Activated CD4-positive, alpha-beta T cell treated with anti-CD3 and anti-CD28 coated beads, Interleukin-2, Interleukin-4, amounts not matched to agents 100 ng/mL and 50 ng/mL, durations not matched to agents 16 hours and 8 hours (primary cell): ENCODE measurements at regions not wholly inside any gene's neighbourhood (a gene's known extent, or its start where the extent isn't known, plus 50 kb on each side); places are given as distances from the start of the nearest gene placed in this dataset.
"Not testable (repeated sequence)": the region's sequence is repeated elsewhere in the genome, so short reads cannot be mapped to it uniquely, and the experiment has no call there.

Source experiments
- DNase-seq: peaks from one replicate; pipeline ENCODE4 v3.0.0-alpha.2; 2020; ENCODE audit warnings: low spot score

DNA sequence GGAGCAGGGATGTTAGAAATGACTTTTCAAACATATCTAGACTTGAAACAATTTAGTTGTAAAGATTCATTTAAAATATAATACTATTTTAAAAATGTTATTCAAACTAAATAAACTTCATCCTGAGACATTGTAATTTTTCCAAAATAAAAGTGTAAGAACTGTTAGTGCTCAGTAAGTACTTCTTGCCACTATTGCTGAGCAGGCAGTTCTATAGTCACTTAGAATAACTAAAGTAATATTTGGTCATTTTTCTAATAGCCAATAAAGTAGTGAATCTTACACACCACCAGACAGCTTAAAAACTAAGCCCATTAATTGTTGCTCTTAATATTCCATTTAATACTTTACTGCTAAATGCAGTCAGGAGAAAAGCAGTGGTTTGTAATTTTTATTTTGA, 1120.0 kb upstream of the CDH10 start:
- no peak for DNase-seq

DNA sequence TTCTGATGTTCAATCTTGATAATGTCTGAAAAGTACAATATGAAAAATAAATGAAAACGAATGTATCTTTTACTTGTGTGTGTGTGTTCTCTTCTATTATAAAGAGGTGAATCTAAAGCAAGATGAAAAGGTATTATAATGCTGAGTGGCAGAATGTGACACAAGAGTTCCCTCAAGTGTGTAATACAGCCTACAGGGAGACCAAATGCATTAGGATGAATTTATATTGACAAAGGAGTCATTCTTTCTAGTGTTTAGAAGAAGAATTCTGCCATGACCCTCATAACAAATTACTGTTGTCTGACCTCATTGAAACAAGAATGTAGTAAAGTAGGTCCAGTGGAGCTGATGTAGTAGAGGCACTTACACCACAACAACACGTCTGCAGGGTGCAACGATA, 1119.0 kb upstream of the CDH10 start:
- no peak for DNase-seq

DNA sequence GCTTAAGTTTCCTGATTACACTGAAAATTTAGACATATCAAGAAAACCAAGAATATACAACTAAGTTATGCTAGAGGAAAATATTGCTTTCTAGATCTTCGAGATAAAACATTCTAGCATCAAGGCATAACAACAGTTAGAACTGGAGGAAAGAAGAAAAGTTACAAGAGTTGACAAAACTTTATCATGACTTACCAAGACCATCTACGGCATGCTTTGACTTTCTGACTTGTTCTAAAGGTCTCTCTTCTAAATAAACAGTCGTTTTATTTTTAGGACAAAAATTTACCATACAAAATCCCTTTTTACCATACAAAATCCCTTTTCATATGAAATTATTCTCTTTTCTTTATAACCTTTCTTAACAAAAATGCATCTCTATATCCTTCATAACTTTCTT, 1110.1 kb upstream of the CDH10 start:
- no peak for DNase-seq

DNA sequence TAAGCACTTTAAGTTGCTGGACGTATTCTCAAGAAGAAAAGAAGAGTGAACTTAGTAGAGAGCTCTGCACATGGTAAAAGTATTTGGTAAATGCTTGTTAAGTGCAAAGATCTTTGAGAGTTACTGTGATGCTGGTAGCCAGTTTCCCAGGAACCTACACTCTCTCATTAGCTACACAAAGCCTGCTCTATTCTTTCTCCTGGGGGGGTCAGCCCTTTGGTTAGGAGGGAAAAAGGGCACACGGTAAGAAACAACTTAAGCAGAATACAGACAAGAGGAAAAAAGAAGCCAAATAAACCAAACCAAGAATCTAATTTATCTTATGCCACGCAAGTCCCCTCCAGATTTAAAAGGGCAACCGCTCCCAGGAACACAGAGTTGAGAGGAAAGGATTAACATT, 1100.1 kb upstream of the CDH10 start:
- no peak for DNase-seq

DNA sequence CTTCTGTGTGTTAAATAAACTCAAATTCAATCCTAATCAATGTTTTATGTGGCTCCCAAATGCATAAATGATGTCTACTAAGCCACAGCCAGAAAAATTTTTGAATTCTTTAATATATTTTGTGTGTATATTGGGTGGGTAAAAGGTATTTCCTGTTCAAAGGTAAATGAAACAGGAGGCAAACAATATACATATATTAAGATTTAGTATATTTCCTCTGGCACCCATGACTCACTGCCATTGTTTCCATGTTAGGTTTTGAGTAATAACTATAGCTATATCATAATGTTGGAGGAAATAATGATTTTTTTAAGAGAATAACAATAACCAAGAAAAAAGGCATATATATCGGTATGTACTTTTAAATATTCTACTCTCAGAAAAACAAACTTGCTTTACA, 1071.9 kb upstream of the CDH10 start:
- no peak for DNase-seq

DNA sequence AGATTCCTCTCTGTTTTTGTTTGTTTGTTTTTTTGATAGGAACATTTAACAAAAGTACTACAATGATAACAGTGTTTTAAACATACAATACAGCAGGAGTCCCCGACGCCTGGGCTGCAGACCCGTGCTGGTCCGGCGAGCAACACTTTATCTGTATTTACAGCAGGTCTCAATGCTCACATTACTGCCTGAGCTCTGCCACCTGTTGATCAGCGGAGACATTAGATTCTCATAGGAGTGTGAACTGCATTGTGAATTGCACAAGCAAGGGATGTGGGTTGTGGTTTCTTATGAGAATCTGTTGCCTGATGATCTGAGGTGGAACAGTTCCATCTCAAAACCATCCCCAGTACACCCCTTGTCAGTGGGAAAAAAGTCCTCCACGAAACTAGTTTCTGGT, 1068.5 kb upstream of the CDH10 start:
- DNase-seq, result no peak

DNA sequence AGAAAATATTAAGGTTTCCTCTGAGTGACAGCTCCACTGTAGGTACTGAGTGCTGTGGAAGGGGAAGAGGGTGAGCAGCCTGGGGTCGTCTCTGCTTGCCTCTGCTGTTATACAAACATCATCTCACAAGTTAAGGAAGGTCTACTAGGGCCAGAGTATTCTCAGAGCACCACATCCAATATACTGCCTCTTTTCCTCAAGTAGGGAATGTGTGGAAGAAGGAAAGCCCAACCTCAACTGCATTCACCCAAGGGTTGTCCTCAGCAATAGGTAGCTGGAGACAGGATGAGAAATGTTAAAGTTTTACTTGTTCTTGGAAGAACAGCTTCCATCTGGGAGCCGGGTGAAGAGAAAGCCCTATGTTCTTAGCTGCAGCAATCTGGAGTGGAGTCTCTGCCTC, 1062.3 kb upstream of the CDH10 start:
- no peak for DNase-seq

DNA sequence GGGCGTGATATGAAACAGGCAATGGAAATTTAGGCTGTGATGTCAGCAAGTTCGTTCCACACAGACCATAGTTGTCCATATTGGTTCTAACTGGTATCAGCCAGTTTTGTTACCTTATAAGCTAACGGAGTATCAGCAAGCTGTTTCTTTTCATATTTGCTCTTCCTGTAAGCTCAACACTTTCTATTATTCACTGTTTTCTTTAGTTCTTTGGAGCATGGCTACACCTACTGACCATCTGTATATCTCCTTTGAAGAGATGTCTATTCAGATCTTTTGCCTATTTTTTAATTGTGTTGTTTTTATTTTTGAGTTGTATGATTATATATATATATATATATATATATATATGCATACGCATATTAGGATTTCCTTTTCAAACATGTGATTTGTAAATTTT, 1057.2 kb upstream of the CDH10 start:
- no peak for DNase-seq

DNA sequence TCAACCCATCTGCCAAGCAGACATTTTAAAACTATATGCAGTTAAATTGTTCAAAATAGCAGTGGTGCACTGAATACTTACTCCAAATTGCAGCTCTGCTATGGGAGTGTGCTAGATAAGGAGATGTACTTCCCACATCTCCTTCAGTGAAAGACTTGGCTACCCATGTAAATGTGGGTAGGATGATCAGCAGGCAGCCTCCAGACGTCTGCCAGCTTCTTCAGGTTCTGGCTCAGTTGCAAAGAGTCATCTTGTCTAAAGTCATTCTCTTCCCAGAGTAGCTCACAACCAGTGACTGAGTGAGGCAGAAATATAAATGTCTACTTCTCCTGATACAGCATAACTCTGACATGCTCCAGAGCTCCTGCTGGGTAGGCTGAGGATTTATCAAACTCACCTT, 1050.0 kb upstream of the CDH10 start:
- no peak for DNase-seq

DNA sequence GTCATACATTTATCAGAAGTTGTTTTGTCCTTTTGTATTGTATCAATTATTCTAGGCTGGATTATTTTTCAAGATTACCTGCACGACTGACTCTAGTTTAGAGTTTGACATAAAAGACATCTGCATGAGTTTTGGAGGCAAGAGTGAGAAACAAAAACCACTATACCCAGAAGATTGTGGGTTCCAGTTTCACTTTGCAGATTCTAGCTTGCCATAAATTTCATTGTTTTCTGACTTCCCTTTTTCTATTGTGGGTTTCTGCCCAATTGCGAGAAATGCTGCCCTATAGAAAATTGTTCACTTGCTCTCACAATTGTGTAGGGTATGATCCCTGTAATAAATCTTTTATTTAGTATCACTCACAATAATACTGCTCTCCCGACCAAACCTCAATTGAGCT, 1043.4 kb upstream of the CDH10 start:
- DNase-seq, result no peak

DNA sequence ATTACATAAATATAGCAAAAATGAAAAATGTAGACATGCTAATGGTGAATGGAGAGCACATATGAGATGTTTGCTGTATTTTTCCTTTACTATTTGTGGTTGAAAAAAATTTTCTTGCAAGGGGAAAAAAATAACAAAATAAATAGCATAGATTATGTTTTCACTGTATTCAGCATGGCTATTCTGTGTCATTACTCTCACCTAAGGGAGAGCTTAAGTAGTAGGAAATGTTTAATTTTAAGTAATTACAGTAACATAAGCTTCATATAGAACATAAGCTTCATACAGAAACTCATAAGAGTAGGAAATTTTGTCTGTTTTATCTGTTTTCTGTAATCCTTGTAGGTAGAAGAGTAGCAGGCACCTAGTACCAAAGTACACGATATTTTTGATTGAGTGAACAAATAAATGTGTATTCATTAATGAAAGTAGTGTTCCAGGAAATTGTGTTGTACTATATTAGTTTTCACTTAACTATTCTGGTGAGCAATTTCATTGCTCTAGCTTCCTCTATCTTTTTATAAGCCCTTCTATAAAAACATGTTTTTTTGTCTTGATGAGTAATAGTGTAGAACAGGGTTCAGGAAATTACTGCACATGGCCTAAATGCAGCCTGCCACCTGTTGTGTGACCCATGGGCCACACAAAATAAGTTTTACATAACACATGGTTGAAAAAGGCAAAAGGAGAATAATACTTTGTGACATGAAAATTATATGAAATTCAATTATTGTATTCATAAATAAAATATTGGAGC, 1025.0 kb upstream of the CDH10 start:
- DNase-seq, result no peak

DNA sequence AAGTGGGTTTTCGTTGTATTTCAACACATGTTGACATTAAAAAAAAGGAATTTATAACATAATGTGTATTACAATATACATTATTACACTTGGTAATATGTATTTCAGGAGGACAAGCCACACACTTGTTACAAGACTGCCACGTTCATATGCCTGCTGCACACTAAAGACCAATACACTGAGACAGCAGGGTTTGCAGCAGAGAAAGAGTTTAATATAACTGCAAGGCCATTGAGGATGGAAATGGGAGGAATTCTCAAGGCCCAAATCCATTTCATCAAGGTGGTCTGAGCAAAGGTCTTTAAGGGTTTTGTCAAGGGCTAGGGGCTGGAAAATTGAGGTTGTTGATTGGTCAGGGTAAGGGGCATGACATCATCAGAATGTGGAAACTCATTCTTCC, 1017.8 kb upstream of the CDH10 start:
- DNase-seq, result no peak

DNA sequence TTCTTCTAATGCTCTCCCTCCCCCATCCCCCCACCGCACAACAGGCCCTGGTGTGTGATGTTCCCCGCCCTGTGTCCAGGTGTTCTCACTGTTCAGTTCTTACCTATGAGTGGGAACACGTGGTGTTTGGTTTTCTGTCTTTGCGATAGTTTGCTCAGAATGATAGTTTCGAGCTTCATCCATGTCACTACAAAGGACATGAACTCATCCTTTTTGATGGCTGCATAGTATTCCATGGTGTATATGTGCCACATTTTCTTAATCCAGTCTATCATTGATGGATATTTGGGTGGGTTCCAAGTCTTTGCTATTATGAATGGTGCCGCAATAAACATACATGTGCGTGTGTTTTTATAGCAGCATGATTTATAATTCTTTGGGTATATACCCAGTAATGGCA, 1005.5 kb upstream of the CDH10 start:
- DNase-seq, result not testable (repeated sequence)

DNA sequence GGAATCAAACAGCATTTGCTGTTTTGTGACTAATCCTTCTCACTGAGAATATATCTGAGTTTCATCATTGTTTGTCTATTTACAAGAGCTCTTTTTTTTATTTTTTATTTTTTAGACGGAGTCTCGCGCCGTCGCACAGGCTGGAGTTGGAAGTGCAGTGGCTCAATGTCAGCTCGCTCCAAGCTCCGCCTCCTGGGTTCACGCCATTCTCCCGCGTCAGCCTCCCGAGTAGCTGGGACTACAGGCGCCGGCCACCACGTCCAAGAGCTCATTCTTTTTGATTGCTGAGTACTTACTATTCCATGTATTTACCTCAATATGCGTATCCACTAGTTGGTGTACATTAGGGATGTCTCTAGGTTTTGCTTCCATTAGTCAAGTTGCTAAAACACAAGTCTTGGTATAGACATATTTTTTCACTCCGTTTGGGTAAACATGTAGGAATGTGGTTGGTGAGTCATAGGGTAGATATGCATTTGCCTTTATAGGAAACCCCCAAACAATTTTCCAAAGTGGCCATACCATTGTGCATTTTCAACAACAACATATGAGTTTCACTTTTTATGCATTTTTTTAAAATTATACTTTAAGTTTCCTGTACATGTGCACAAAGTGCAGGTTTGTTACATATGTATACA, 1005.0 kb upstream of the CDH10 start:
- no peak for DNase-seq

DNA sequence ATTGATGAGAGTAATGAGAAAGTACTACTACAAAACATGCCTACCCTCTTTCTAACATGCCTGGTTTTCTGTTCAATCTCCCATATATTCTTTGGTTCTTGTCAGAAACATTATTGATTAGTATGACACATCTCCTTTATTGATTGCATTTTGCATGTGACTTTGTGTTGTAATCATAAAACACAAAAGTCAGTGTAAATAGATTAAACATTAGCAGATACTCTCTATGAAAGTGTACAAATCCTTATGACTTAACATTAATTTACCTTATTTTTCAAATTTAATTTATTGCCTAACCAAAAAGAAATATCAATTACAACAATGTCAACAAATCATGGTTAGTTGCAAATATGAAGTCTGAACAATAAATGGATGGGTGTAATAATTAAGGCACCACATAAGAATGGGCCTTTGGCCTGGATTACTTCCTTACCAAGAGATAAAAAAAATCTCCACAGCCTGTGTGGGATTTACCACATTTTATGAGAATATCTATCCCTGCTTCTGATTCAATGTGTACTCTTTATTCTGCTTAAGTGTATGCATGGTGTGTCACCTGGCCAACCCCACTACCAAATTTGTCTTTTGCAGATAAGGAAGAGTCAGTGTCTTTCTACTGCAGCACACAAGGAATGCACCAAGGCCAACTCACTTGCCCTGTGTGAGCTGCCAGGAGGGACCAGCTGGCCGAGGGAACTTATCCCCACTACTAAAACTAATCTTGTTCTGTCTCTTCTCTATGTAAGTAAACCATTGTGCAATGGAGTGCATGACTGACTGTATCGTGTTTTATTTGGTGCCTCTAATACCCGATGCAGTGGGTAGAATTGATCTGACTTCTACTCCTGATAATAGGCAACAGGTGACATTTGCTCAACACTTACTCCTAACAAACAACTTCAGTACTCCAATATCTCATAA, 1001.9 kb upstream of the CDH10 start:
- DNase-seq, result no peak

DNA sequence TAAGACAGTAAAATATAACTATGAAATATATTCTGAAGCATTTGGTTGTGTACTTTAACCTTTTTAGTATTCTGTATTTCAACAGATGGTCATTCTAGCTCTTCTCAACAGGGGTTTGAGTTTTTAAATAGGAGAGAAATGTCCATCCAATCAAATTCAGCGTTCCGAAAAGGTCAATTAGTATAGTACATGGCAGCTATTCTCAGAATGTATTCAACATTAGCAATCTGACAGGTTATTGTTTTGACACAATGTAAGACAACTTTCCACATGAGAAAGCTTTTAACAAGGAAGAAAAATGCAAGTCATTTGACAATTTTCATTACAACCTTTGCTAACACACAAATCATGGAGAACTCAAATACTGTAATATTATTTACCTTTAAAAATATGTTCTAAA, 996.3 kb upstream of the CDH10 start:
- no peak for DNase-seq

DNA sequence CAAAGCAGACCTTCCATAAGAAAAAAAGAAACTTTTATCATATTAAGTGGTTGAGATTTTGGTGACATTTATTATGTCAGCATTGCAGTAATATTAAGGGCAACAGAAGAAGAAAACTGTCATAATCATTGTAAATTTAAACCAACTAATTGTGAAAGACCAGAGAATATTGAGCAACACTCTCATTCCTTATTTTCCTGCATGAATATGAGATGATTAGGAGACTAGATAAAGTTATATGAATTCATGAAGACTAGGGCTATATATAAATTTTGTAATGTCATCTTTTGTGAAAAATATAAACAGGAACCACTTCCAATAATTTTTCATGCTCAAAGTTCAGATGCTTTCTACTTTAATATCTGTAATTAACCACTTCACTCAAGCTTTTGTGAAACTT, 974.5 kb upstream of the CDH10 start:
- DNase-seq, result no peak

DNA sequence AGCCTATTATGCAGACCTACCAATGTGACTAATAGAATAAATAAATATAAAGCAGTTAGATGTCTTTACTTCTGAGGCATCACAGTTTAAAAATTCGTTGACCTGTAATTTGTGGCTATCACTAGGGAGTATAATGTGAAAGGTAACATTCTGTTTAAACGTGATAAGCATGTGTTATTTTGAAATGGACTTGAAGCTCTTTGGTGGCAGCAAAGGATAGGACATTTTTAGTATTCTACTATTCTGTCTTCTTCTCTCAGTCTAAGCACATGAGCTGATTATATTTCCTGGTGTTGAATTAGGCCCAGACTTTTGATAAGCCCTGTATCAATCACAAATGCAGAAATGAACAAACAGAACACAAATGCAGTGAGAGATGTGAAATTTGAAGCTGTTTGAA, 974.0 kb upstream of the CDH10 start:
- no peak for DNase-seq

DNA sequence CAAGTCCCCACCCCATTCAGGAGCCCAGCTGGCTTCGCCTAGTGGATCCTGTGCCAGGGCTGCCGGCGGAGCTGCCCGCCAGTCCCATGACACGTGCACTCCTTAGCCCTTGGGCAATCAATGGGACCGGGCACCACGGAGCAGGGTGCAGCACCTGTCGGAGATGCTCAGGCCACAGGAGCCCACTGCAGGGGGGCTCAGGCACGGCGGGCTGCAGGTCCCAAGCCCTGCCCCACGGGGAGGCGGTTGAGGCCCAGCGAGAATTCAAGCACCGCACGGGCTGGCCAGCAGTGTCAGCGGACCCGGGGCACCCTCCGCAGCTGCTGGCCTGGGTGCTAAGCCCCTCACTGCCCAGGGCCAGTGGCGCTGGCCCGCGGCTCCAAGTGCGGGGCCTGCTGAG, 969.7 kb upstream of the CDH10 start:
- no peak for DNase-seq

DNA sequence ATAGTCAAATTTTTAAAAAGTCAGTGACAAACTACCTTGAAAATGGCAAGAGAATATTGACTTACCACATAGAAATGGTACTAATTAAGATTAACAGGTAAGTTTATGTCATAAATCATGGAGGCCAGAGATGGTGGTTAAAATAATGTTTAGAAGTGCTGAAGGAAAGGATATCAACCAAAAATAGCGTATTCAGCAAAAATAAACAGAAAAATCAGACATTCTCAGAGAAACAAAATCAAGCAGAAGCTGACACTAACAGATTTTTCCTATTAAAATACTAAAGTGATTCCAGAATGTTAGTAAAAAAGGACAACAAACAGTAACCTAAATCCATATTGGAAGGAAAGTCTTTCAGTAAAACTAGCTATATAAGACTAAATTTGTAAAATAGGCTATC, 959.9 kb upstream of the CDH10 start:
- no peak for DNase-seq

DNA sequence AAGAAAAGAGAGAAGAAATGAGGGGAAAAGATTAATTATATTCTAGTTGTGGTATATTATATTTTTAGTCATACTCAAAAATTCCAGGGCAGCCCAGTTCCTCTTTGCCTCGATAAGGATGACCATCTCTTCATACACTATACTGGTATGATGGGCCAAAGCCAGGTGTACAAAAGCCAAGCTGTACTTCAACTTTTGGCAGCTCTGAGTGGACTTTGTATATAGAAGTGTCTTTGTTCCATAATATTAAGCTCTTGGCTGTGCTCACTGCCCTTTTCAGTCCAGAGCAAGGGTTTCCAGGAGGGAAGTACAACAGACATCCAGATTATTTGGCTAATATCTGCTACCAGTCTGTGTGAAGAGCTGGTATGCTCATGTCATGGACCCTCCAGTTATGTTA, 934.3 kb upstream of the CDH10 start:
- no peak for DNase-seq

DNA sequence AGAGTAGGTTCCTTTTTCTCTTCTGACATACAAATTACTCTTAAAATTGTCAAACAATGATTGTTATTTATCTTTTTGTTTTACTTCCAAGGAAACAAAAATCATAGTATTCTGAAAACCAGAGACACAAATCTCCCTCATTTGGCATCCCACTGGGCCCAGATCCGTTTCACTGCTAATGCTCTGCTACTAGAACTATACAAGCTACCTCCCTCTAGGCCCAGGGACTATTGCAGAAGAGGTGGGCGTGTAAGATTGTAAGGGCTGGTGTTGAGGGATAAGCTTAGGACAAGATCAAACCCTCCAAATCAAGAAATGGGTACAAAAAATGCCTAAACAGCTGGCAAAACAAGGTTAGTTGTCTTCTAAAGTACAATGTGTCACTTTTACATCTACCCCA, 928.9 kb upstream of the CDH10 start:
- DNase-seq, result no peak

DNA sequence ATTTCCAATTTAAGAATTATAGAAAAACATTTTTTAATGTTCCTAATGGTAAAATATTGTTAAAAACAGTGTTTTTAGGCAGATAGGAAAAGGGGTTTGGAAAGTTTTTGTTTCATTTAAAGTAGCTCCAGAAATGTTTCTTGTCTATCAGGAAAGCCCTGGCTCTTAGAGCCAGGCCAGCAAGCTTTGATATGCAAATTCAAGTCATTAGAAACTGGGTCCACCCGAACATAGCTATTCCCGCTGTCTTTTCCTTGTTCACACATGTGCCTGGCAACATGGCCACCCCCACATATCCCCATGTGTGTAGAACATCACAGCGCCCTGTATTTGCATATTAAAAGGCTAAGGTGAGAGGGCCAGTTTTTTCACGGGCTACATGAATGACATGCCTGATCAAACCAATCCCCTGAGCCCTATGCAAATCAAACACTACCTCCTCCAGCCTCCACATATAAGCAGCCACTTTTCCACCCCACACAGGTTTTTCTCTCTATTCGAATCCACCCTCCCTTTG, 925.3 kb upstream of the CDH10 start:
- no peak for DNase-seq
